SK-N-SH treated with all-trans-retinoic acid at 6 μM for 48 hours (cell line): ENCODE measurements at regions not wholly inside any gene's neighbourhood (a gene's known extent, or its start where the extent isn't known, plus 50 kb on each side); places are given as distances from the start of the nearest gene placed in this dataset.

Experiments
- ATAC-seq: fragments of 200-7000 bp; cut with Tn5 transposase; 3 replicates; pipeline ENCODE4 v1.9.1; 2020; ENCODE audit warnings: mild to moderate bottlenecking, moderate library complexity
- ARNTL ChIP-seq: fragments of 450-650 bp; formaldehyde crosslinking; IDR thresholded peaks from 2 replicates; pipeline ENCODE4 v1.5.0; 2020; ENCODE audit warnings: low read depth, mild to moderate bottlenecking, moderate library complexity, borderline replicate concordance
- BACH2 ChIP-seq: fragments of 250-450 bp; sonication (Bioruptor Pico); IDR thresholded peaks from 2 replicates; pipeline ENCODE4 v1.9.0; 2021; ENCODE audit warnings: mild to moderate bottlenecking, borderline replicate concordance
- CREB5 ChIP-seq: fragments of 250-450 bp; sonication (Bioruptor Pico); IDR thresholded peaks from 2 replicates; pipeline ENCODE4 v1.5.1; 2020; ENCODE audit warnings: low read depth, mild to moderate bottlenecking, moderate library complexity
- CSDC2 ChIP-seq: fragments of 250-450 bp; sonication (Bioruptor Pico); IDR thresholded peaks from 2 replicates; pipeline ENCODE4 v1.5.0; 2020; ENCODE audit warnings: mild to moderate bottlenecking, moderate library complexity
- ESRRG ChIP-seq: fragments of 250-450 bp; sonication (Bioruptor Pico); IDR thresholded peaks from 2 replicates; pipeline ENCODE4 v1.6.1; 2021; ENCODE audit warnings: mild to moderate bottlenecking
- GLIS3 ChIP-seq: fragments of 250-450 bp; sonication (Bioruptor Pico); IDR thresholded peaks from 2 replicates; pipeline ENCODE4 v1.5.0; 2020; ENCODE audit warnings: mild to moderate bottlenecking, moderate library complexity
- ISL1 ChIP-seq: fragments of 250-450 bp; sonication (Bioruptor Pico); IDR thresholded peaks from 2 replicates; pipeline ENCODE4 v2.1.2; 2022; ENCODE audit warnings: mild to moderate bottlenecking, moderate library complexity
- OSR1 ChIP-seq: fragments of 250-450 bp; sonication (Bioruptor Pico); IDR thresholded peaks from 2 replicates; pipeline ENCODE4 v1.8.0; 2022; ENCODE audit warnings: moderate library complexity, mild to moderate bottlenecking, inconsistent platforms
- PATZ1 ChIP-seq: fragments of 250-450 bp; sonication (Bioruptor Pico); IDR thresholded peaks from 2 replicates; pipeline ENCODE4 v1.8.0; 2020; ENCODE audit warnings: mild to moderate bottlenecking, moderate library complexity, borderline replicate concordance
- PPARA ChIP-seq: fragments of 250-450 bp; sonication (Bioruptor Pico); IDR thresholded peaks from 2 replicates; pipeline ENCODE4 v1.5.0; 2020; ENCODE audit warnings: mild to moderate bottlenecking, borderline replicate concordance
- RARB ChIP-seq: fragments of 250-450 bp; sonication (Bioruptor Pico); IDR thresholded peaks from 2 replicates; pipeline ENCODE4 v1.8.0; 2021; ENCODE audit warnings: mild to moderate bottlenecking, moderate library complexity
- SNAI2 ChIP-seq: fragments of 250-450 bp; sonication (Bioruptor Pico); IDR thresholded peaks from 2 replicates; pipeline ENCODE4 v1.5.0; 2020; ENCODE audit warnings: mild to moderate bottlenecking, moderate library complexity
- TCF4 ChIP-seq: fragments of 250-450 bp; sonication (Bioruptor Pico); IDR thresholded peaks from 2 replicates; pipeline ENCODE4 v1.8.0; 2021; ENCODE audit warnings: mild to moderate bottlenecking, moderate library complexity, borderline replicate concordance
- TOX ChIP-seq: fragments of 250-450 bp; sonication (Bioruptor Pico); IDR thresholded peaks from 2 replicates; pipeline ENCODE4 v1.8.0; 2021; ENCODE audit warnings: mild to moderate bottlenecking, moderate library complexity, borderline replicate concordance
- TSHZ2 ChIP-seq: fragments of 250-450 bp; sonication (Bioruptor Pico); IDR thresholded peaks from 2 replicates; pipeline ENCODE4 v1.5.0; 2020; ENCODE audit warnings: mild to moderate bottlenecking, moderate library complexity
- ZFP3 ChIP-seq: fragments of 250-450 bp; sonication (Bioruptor Pico); IDR thresholded peaks from 2 replicates; pipeline ENCODE4 v1.5.0; 2020; ENCODE audit warnings: mild to moderate bottlenecking, moderate library complexity
- ZFP30 ChIP-seq: fragments of 450-650 bp; formaldehyde crosslinking; IDR thresholded peaks from 2 replicates; pipeline ENCODE4 v1.5.0; 2022; ENCODE audit warnings: mild to moderate bottlenecking, moderate library complexity
- ZNF70 ChIP-seq: fragments of 450-650 bp; formaldehyde crosslinking; IDR thresholded peaks from 2 replicates; pipeline ENCODE4 v1.5.0; 2020; ENCODE audit warnings: mild to moderate bottlenecking, moderate library complexity
- ZNF8 ChIP-seq: fragments of 450-650 bp; formaldehyde crosslinking; IDR thresholded peaks from 2 replicates; pipeline ENCODE4 v1.5.0; 2020; ENCODE audit warnings: mild to moderate bottlenecking, moderate library complexity
- TF ChIP-seq, protein P1 (sequence below): fragments of 250-450 bp; sonication (Bioruptor Pico); IDR thresholded peaks from 2 replicates; pipeline ENCODE4 v1.8.0; 2021; ENCODE audit warnings: low read depth, mild to moderate bottlenecking, moderate library complexity, borderline replicate concordance
- TF ChIP-seq, protein P2 (sequence below): fragments of 250-450 bp; sonication (Bioruptor Pico); IDR thresholded peaks from 2 replicates; pipeline ENCODE4 v1.5.1; 2021; ENCODE audit warnings: mild to moderate bottlenecking, moderate library complexity

DNA sequence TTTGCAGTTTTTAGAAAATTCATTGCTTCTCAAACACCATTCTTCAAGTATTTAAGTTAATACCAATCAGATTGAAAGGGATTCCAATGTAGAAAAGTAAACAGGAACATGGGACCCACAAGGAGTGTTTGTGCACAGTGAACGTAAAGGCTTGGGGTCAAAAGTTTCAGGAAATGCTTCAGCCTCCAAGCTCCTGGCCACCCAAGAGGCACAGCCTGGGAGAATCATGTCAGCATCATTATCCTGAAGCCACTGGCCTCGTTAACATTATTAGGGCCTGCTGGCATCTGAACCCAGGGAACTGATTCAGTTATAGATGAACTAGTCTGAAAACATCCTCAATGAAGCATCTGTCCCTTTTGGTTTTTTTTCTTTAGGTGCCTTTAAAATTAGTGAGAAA is 122.9 kb downstream of the NXNL2 start:
- peak; percentile 44; the same call in 2 of the 3 replicates for ATAC-seq
- TF ChIP-seq BACH2 (no peak), ZFP3 (CRISPR knock-in tag) (no peak)

- peak; percentile 62 for ATAC-seq
- TF ChIP-seq ZFP3 (CRISPR knock-in tag): no peak
- TF ChIP-seq TCF4 (CRISPR knock-in tag): no peak
- no peak for TF ChIP-seq ARNTL (CRISPR knock-in tag)
- peak; percentile 66; the same call in 1 of the 2 replicates for TF ChIP-seq ZNF70 (CRISPR knock-in tag)
- no peak for TF ChIP-seq ZNF8 (CRISPR knock-in tag)
- TF ChIP-seq TSHZ2: 0 out of 2 replicates have a peak, but pooled peaks have one; percentile 10
- TF ChIP-seq ESRRG (CRISPR knock-in tag): no peak
- peak; percentile 38; the same call in 1 of the 2 replicates for TF ChIP-seq ISL1
- no peak for TF ChIP-seq PATZ1 (CRISPR knock-in tag)
- TF ChIP-seq OSR1 (CRISPR knock-in tag): no peak
- no peak for TF ChIP-seq SNAI2 (CRISPR knock-in tag)
Measured at GRCh38 chr9:88658311-88658822, 123.4 kb downstream of the NXNL2 start.

- TF ChIP-seq, protein P1, sequence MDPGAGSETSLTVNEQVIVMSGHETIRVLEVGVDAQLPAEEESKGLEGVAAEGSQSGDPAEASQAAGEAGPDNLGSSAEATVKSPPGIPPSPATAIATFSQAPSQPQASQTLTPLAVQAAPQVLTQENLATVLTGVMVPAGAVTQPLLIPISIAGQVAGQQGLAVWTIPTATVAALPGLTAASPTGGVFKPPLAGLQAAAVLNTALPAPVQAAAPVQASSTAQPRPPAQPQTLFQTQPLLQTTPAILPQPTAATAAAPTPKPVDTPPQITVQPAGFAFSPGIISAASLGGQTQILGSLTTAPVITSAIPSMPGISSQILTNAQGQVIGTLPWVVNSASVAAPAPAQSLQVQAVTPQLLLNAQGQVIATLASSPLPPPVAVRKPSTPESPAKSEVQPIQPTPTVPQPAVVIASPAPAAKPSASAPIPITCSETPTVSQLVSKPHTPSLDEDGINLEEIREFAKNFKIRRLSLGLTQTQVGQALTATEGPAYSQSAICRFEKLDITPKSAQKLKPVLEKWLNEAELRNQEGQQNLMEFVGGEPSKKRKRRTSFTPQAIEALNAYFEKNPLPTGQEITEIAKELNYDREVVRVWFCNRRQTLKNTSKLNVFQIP (CRISPR knock-in tag): no peak
- no peak for TF ChIP-seq ZFP30 (CRISPR knock-in tag)
- TF ChIP-seq ISL1: no peak
- no peak for TF ChIP-seq ESRRG (CRISPR knock-in tag)
- no peak for TF ChIP-seq PATZ1 (CRISPR knock-in tag)
- TF ChIP-seq BACH2: no peak
- no peak for TF ChIP-seq CSDC2 (CRISPR knock-in tag)
- no peak for TF ChIP-seq SNAI2 (CRISPR knock-in tag)
- no peak for TF ChIP-seq PPARA (CRISPR knock-in tag)
- TF ChIP-seq, protein P2, sequence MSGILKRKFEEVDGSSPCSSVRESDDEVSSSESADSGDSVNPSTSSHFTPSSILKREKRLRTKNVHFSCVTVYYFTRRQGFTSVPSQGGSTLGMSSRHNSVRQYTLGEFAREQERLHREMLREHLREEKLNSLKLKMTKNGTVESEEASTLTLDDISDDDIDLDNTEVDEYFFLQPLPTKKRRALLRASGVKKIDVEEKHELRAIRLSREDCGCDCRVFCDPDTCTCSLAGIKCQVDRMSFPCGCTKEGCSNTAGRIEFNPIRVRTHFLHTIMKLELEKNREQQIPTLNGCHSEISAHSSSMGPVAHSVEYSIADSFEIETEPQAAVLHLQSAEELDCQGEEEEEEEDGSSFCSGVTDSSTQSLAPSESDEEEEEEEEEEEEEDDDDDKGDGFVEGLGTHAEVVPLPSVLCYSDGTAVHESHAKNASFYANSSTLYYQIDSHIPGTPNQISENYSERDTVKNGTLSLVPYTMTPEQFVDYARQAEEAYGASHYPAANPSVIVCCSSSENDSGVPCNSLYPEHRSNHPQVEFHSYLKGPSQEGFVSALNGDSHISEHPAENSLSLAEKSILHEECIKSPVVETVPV (CRISPR knock-in tag): no peak
- TF ChIP-seq TOX: no peak
- no peak for TF ChIP-seq GLIS3 (CRISPR knock-in tag)
- ATAC-seq: no peak
Measured at GRCh38 chr9:88659126-88659525, 124.1 kb downstream of the NXNL2 start.

- ATAC-seq: peak; percentile 59
- no peak for TF ChIP-seq GLIS3 (CRISPR knock-in tag)
- TF ChIP-seq, protein P1 (CRISPR knock-in tag): no peak
- TF ChIP-seq ZFP3 (CRISPR knock-in tag): no peak
- no peak for TF ChIP-seq CREB5 (CRISPR knock-in tag)
- no peak for TF ChIP-seq RARB (CRISPR knock-in tag)
- no peak for TF ChIP-seq ZNF70 (CRISPR knock-in tag)
- TF ChIP-seq BACH2: no peak
- no peak for TF ChIP-seq PPARA (CRISPR knock-in tag)
- no peak for TF ChIP-seq CSDC2 (CRISPR knock-in tag)
- no peak for TF ChIP-seq ZNF8 (CRISPR knock-in tag)
- no peak for TF ChIP-seq PATZ1 (CRISPR knock-in tag)
Measured at GRCh38 chr9:88660611-88661010, 125.6 kb downstream of the NXNL2 start.
